IMR-90 (cell line): ENCODE measurements at regions not wholly inside any gene's neighbourhood (a gene's known extent, or its start where the extent isn't known, plus 50 kb on each side); places are given as distances from the start of the nearest gene placed in this dataset.

ENCODE experiments used
- ATAC-seq: fragments of 200-7000 bp; cut with Tn5 transposase; 2 replicates; pipeline ENCODE4 v1.9.1; 2020; ENCODE audit warnings: low read depth, mild to moderate bottlenecking, moderate library complexity
- BruUV-seq: library from RNA; stranded (reverse); fragments of 400-500 nt; replicated peaks from 2 replicates; lab custom pipeline; 2021; lab: Mats Ljungman, UMichigan
- CTCF ChIA-PET: fragments of 300-600 bp; formaldehyde crosslinking; extraction: SDS; loops from one replicate; lab custom pipeline; 2021; ENCODE audit warnings: antibody characterized with exemption; lab: Yijun Ruan, JAX
- POLR2A ChIA-PET: fragments of 300-600 bp; sonication (Branson Sonifier 250); formaldehyde crosslinking; loops from one replicate; lab custom pipeline; 2022; ENCODE audit warnings: antibody characterized with exemption; ENCODE audit not compliant: unreplicated experiment; lab: Charles Lee
- DNase-seq: peaks from one replicate; pipeline ENCODE4 v3.0.0; 2013
- H2AFZ ChIP-seq: replicated peaks from 2 replicates; pipeline ENCODE3; 2013; ENCODE audit warnings: low read length, mild to moderate bottlenecking; ENCODE audit not compliant: poor library complexity
- H2AK5ac ChIP-seq: 2 replicates; pipeline ENCODE4 v1.6.1; 2013; ENCODE audit warnings: low read depth, low read length, inconsistent platforms
- H2AK9ac ChIP-seq: replicated peaks from 2 replicates; pipeline ENCODE3; 2013; ENCODE audit warnings: mild to moderate bottlenecking, low read depth, low read length, moderate library complexity; ENCODE audit not compliant: poor library complexity
- H2BK120ac ChIP-seq: 2 replicates; pipeline ENCODE4 v1.6.1; 2013; ENCODE audit warnings: low read depth, low read length, inconsistent platforms
- H2BK15ac ChIP-seq: 3 replicates; pipeline ENCODE4 v1.6.1; 2013; ENCODE audit warnings: low read depth, low read length, inconsistent platforms
- H2BK20ac ChIP-seq: 2 replicates; pipeline ENCODE4 v1.6.1; 2013; ENCODE audit warnings: low read depth, mild to moderate bottlenecking, inconsistent platforms, low read length, moderate library complexity
- H2BK5ac ChIP-seq: 2 replicates; pipeline ENCODE4 v1.6.1; 2013; ENCODE audit warnings: mild to moderate bottlenecking, low read depth, low read length, inconsistent platforms; ENCODE audit not compliant: poor library complexity, severe bottlenecking
- H3K14ac ChIP-seq: replicated peaks from 2 replicates; pipeline ENCODE4 v1.6.1; 2013; ENCODE audit warnings: low read depth, low read length, inconsistent platforms
- H3K18ac ChIP-seq: 2 replicates; pipeline ENCODE4 v1.6.1; 2013; ENCODE audit warnings: low read depth, low read length, control low read depth
- H3K23ac ChIP-seq: 2 replicates; pipeline ENCODE4 v1.6.1; 2013; ENCODE audit warnings: low read depth, low read length, inconsistent platforms
- H3K27ac ChIP-seq: 2 replicates; pipeline ENCODE4 v1.5.1; 2013; ENCODE audit warnings: mild to moderate bottlenecking, control low read depth, low read length; ENCODE audit not compliant: insufficient read depth
- H3K27me3 ChIP-seq: 2 replicates; pipeline ENCODE4 v1.6.1; 2013; ENCODE audit warnings: low read length; ENCODE audit not compliant: control insufficient read depth, insufficient read depth
- H3K36me3 ChIP-seq: 2 replicates; pipeline ENCODE4 v1.6.1; 2013; ENCODE audit warnings: low read length, mixed read lengths; ENCODE audit not compliant: control insufficient read depth, insufficient read depth
- H3K4ac ChIP-seq: 2 replicates; pipeline ENCODE4 v1.6.1; 2013; ENCODE audit warnings: low read depth, low read length, inconsistent platforms
- H3K4me1 ChIP-seq: 2 replicates; pipeline ENCODE4 v1.6.1; 2013; ENCODE audit warnings: low read length, mixed read lengths; ENCODE audit not compliant: control insufficient read depth, insufficient read depth
- H3K4me2 ChIP-seq: 2 replicates; pipeline ENCODE4 v1.6.1; 2013; ENCODE audit warnings: low read depth, mild to moderate bottlenecking, control low read depth, low read length, moderate library complexity
- H3K4me3 ChIP-seq: 2 replicates; pipeline ENCODE4 v1.5.1; 2013; ENCODE audit warnings: low read depth, mild to moderate bottlenecking, control low read depth, low read length, moderate library complexity; ENCODE audit not compliant: insufficient read depth
- H3K56ac ChIP-seq: 2 replicates; pipeline ENCODE4 v1.6.1; 2013; ENCODE audit warnings: low read length, inconsistent platforms; ENCODE audit not compliant: insufficient read depth; ENCODE audit errors: extremely low read depth
- H3K79me1 ChIP-seq, 2 experiments: 2 replicates each; pipeline ENCODE4 v1.6.1; 2013; ENCODE audit warnings: low read length in 2 of 2, inconsistent platforms in 1 of 2, low read depth in 1 of 2
- H3K9ac ChIP-seq: 2 replicates; pipeline ENCODE4 v1.6.1; 2013; ENCODE audit warnings: low read depth, low read length, control low read depth
- H3K9me1 ChIP-seq: 2 replicates; pipeline ENCODE4 v1.6.1; 2013; ENCODE audit warnings: low read length, inconsistent platforms; ENCODE audit not compliant: insufficient read depth
- H3K9me3 ChIP-seq: 2 replicates; pipeline ENCODE4 v1.6.1; 2013; ENCODE audit warnings: low read length; ENCODE audit not compliant: control insufficient read depth, insufficient read depth
- H4K20me1 ChIP-seq: 2 replicates; pipeline ENCODE4 v1.6.1; 2013; ENCODE audit warnings: low read length, inconsistent platforms; ENCODE audit not compliant: insufficient read depth
- H4K5ac ChIP-seq: 2 replicates; pipeline ENCODE4 v1.6.1; 2013; ENCODE audit warnings: mild to moderate bottlenecking, low read depth, low read length, control low read depth
- H4K8ac ChIP-seq, 2 experiments: 2 replicates each; pipeline ENCODE4 v1.6.1; 2013; ENCODE audit warnings: low read depth in 2 of 2, low read length in 2 of 2, control low read depth in 1 of 2, inconsistent platforms in 1 of 2
- H4K91ac ChIP-seq: 2 replicates; pipeline ENCODE4 v1.6.1; 2013; ENCODE audit warnings: low read depth, low read length, inconsistent platforms; ENCODE audit not compliant: insufficient read depth
- BHLHE40 ChIP-seq: fragments of 150-350 bp; IDR thresholded peaks from 2 replicates; pipeline ENCODE4 v1.6.1; 2016; ENCODE audit warnings: mild to moderate bottlenecking, low read depth, low read length
- ELK1 ChIP-seq: fragments of 150-350 bp; IDR thresholded peaks from 2 replicates; pipeline ENCODE4 v1.6.1; 2016; ENCODE audit warnings: low read depth, mild to moderate bottlenecking, low read length, moderate library complexity, borderline replicate concordance
- FOS ChIP-seq: fragments of 150-350 bp; IDR thresholded peaks from 2 replicates; pipeline ENCODE4 v1.6.1; 2016; ENCODE audit warnings: low read depth, low read length
- MAFK ChIP-seq: IDR thresholded peaks from 2 replicates; pipeline ENCODE4 v1.6.1; 2012; ENCODE audit warnings: low read depth, low read length, improper control_type of control experiment
- MXI1 ChIP-seq: IDR thresholded peaks from 2 replicates; pipeline ENCODE4 v1.6.1; 2012; ENCODE audit warnings: low read depth, mild to moderate bottlenecking, low read length, moderate library complexity, borderline replicate concordance
- RFX5 ChIP-seq: IDR thresholded peaks from 2 replicates; pipeline ENCODE4 v1.8.0; 2012; ENCODE audit warnings: low read depth, mild to moderate bottlenecking, low read length, moderate library complexity
- WGBS, 2 experiments: methylation state at CpG; one replicate each; pipeline versions ENCODE4 v1.1.5 to v1.1.7; 2013; ENCODE audit warnings: missing lambda C conversion rate in 2 of 2; ENCODE audit not compliant: insufficient read length in 1 of 2; ENCODE audit errors: extremely low coverage in 2 of 2; 5-methylcytosine and 5-hydroxymethylcytosine counted together
- dilution Hi-C: fragments of 300-500 bp; cut with HindIII; formaldehyde crosslinking; loops from one replicate; pipeline ENCODE4 v1.14.3; 2018; ENCODE audit warnings: low sequenced_read_pairs; ENCODE audit not compliant: unreplicated experiment
- in situ Hi-C: fragments of 300-500 bp; cut with MboI; formaldehyde crosslinking; loops from 3 replicates; pipeline ENCODE4 v1.14.3; 2019; ENCODE audit warnings: low sequenced_read_pairs, inconsistent platforms, mixed read lengths
- intact Hi-C: fragments of 100-400 bp; cut with micrococcal nuclease; formaldehyde crosslinking; loops from 2 replicates; pipeline ENCODE4 v1.10.0; 2022

- TF ChIP-seq MXI1 (no peak), BHLHE40 (no peak), FOS (no peak), MAFK (no peak), ELK1 (no peak), RFX5 (no peak)
- Histone ChIP-seq H3K9me1 (no peaks in the 10 kb centered on the region), H3K27ac (no peak overlapping the region), H4K20me1 (no peaks in the 10 kb centered on the region), H4K91ac (no peak overlapping the region), H3K36me3 (no peaks in the 10 kb centered on the region), H3K4me1 (no peaks in the 10 kb centered on the region), H3K18ac (no peak overlapping the region), H2AFZ (no peak overlapping the region), H2AK9ac (no peak overlapping the region), H3K4ac (no peak overlapping the region), H4K8ac (no peak overlapping the region), H3K23ac (no peak overlapping the region), H3K9ac (no peak overlapping the region), H2BK20ac (no peak overlapping the region), H4K5ac (no peak overlapping the region), H3K4me2 (no peak overlapping the region), H3K27me3 (no peaks in the 10 kb centered on the region), H2AK5ac (no peak overlapping the region), H3K56ac (no peak overlapping the region), H3K79me1 (no peaks in the 10 kb centered on the region), H2BK5ac (no peak overlapping the region), H2BK15ac (no peak overlapping the region), H3K4me3 (no peak overlapping the region), H3K9me3 (no peaks in the 10 kb centered on the region), H3K14ac (no peak overlapping the region), H2BK120ac (no peak overlapping the region)
- no peak for DNase-seq
- ChIA-PET POLR2A (no interaction called here), CTCF (no interaction called here)
- dilution Hi-C loops: no loop called here
- no peak for ATAC-seq
- intact Hi-C loops: no loop called here
- WGBS, 2 experiments: no CpG with 5 or more reads among the region's 2 CpGs
- in situ Hi-C loops: no loop called here
- no TSS peak for BruUV-seq
These were observed 299.8 kb upstream of the GPR149 start for GRCh38 chr3:154729741-154730140.
